ENCODE measurements at regions not wholly inside any gene's neighbourhood (a gene's known extent, or its start where the extent isn't known, plus 50 kb on each side); places are given as distances from the start of the nearest gene placed in this dataset.
"Not testable (repeated sequence)": the region's sequence is repeated elsewhere in the genome, so short reads cannot be mapped to it uniquely, and the experiment has no call there.

DNA sequence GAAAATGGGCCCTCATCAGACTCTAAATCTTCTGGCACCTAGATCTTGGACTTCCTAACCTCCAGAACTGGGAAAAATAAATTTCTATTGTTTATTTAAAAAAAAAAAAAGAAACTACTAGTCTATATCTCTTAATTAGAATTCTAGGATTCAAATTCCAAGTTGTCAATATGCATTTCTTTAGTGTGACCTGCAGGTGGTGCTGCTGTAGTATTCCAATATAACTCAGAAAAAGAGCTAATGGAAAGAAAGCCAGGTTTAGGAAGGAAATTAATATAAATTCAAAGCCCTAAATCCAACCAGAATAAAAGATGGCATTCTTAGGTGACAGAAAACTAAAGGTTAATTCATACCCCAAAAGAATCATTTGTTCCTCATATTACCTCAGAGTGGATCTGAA, 80.0 kb upstream of the NALF2 start:
- H3K9ac ChIP-seq (ENCODE audit: low read depth in 2 of 2, low read length in 2 of 2), result no peak overlapping the region
- DNase-seq, result no peak
- TF ChIP-seq, protein P1, sequence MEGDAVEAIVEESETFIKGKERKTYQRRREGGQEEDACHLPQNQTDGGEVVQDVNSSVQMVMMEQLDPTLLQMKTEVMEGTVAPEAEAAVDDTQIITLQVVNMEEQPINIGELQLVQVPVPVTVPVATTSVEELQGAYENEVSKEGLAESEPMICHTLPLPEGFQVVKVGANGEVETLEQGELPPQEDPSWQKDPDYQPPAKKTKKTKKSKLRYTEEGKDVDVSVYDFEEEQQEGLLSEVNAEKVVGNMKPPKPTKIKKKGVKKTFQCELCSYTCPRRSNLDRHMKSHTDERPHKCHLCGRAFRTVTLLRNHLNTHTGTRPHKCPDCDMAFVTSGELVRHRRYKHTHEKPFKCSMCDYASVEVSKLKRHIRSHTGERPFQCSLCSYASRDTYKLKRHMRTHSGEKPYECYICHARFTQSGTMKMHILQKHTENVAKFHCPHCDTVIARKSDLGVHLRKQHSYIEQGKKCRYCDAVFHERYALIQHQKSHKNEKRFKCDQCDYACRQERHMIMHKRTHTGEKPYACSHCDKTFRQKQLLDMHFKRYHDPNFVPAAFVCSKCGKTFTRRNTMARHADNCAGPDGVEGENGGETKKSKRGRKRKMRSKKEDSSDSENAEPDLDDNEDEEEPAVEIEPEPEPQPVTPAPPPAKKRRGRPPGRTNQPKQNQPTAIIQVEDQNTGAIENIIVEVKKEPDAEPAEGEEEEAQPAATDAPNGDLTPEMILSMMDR (IDR thresholded peaks at IDR 0.05), result no peak
- H3K27me3 ChIP-seq, result no peaks in the 10 kb centered on the region
- H3K27ac ChIP-seq, result no peak overlapping the region
- no peak overlapping the region for H3K4me3 ChIP-seq
- H3K36me3 ChIP-seq, result no peaks in the 10 kb centered on the region
- no peaks in the 10 kb centered on the region for H3K4me1 ChIP-seq
- H3K9me3 ChIP-seq, result no peaks in the 10 kb centered on the region
- intact Hi-C loops (cut with DNase I), result no loop called here

DNA sequence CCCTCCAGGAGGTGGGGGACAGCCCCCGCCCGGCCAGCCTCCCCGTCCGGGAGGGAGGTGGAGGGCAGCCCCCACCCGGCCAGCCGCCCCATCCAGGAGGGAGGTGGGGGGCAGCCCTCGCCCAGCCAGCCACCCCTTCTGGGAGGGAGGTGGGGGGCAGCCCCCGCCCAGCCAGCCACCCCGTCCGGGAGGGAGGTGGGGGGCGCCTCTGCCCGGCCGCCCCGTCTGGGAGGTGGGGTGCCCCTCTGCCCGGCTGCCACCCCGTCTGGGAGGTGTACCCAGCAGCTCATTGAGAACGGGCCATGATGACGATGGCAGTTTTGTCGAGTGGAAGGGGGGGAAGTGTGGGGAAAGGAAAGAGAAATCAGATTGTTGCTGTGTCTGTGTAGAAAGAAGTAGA, 81.9 kb upstream of the NALF2 start:
- H3K27me3 ChIP-seq; DNase-seq; H3K4me1 ChIP-seq; H3K9me3 ChIP-seq; H3K4me3 ChIP-seq; H3K27ac ChIP-seq; H3K9ac ChIP-seq (ENCODE audit: low read depth in 2 of 2, low read length in 2 of 2); H3K36me3 ChIP-seq; intact Hi-C loops (cut with DNase I): not testable (repeated sequence)

DNA sequence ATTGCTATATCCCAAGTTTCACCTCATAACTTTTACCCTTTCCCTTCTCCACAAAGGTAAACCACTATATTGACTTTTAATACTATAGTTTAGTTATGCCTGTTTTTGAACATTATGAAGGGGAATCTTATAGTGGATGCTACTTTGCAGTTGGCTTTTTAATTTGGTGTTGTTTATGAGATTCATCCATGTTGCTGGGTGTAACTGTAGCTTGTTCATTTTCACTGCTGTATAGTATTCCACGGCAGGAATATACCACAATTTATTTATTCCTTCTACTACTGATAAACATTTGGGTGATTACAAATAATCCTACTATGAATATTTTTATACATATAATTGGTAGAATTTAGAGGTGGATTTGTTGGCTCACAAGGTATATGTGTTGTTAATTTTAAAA, 88.4 kb upstream of the NALF2 start:
- H3K27me3 ChIP-seq, result no peaks in the 10 kb centered on the region
- H3K4me1 ChIP-seq, result no peaks in the 10 kb centered on the region
- H3K9me3 ChIP-seq, result no peaks in the 10 kb centered on the region
- intact Hi-C loops (cut with DNase I), result no loop called here
- H3K27ac ChIP-seq, result no peak overlapping the region
- no peak overlapping the region for H3K9ac ChIP-seq (ENCODE audit: low read depth in 2 of 2, low read length in 2 of 2)
- no peak overlapping the region for H3K4me3 ChIP-seq
- no peaks in the 10 kb centered on the region for H3K36me3 ChIP-seq
- no peak for DNase-seq
- TF ChIP-seq, protein P1 (IDR thresholded peaks at IDR 0.05), result no peak

DNA sequence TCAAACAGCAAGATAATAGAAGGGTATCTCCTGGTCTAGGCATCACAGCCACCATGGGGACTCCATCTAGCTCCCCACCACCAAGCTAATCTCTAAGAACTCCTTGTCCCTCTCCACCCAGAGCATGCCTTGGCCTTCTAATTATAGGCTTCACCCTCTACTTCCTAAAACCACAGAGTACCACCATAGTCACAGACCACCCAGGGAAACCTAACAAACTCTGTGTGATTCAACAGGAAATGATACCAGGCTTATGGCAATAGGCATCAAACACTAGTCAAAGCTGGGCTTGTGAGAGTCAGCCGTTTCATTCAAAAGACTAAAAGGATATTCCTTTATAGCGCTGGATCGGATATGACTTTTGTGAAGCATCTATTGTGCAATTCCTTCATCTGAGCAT, 91.5 kb upstream of the NALF2 start:
- H3K9ac ChIP-seq (ENCODE audit: low read depth in 2 of 2, low read length in 2 of 2), result no peak overlapping the region
- no peaks in the 10 kb centered on the region for H3K9me3 ChIP-seq
- no peaks in the 10 kb centered on the region for H3K36me3 ChIP-seq
- no peak overlapping the region for H3K27ac ChIP-seq
- H3K27me3 ChIP-seq, result no peaks in the 10 kb centered on the region
- intact Hi-C loops (cut with DNase I), result no loop called here
- TF ChIP-seq, protein P1 (IDR thresholded peaks at IDR 0.05), result no peak
- H3K4me1 ChIP-seq, result no peaks in the 10 kb centered on the region
- no peak overlapping the region for H3K4me3 ChIP-seq
- DNase-seq, result no peak

DNA sequence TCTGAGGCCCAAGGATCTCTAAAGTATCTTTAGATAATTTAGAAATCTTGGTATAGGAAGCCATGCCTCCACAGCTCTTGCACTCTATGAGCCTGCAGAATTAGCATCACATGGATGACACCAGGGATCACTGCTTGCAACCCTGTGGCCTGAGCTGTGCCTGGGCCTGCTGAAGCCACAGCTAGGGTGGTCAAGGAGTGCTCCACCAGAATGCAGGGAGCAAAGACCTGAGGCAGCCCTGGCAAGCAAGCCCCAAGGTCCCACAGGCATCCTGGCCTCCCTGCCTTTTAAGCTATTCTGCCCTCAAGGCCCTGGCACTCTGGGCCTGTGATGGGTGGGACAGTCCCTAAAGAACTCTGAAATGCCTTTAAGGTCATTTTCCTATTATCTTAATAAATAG, 105.2 kb upstream of the NALF2 start:
- Histone ChIP-seq H3K4me1 (no peaks in the 10 kb centered on the region), H3K9me3 (no peaks in the 10 kb centered on the region), H3K9ac (ENCODE audit: low read depth in 2 of 2, low read length in 2 of 2) (no peak overlapping the region), H3K27ac (no peak overlapping the region), H3K36me3 (no peaks in the 10 kb centered on the region), H3K4me3 (no peak overlapping the region), H3K27me3 (no peaks in the 10 kb centered on the region)
- intact Hi-C loops (cut with DNase I), result no loop called here
- TF ChIP-seq, protein P1 (IDR thresholded peaks at IDR 0.05), result no peak
- no peak for DNase-seq

DNA sequence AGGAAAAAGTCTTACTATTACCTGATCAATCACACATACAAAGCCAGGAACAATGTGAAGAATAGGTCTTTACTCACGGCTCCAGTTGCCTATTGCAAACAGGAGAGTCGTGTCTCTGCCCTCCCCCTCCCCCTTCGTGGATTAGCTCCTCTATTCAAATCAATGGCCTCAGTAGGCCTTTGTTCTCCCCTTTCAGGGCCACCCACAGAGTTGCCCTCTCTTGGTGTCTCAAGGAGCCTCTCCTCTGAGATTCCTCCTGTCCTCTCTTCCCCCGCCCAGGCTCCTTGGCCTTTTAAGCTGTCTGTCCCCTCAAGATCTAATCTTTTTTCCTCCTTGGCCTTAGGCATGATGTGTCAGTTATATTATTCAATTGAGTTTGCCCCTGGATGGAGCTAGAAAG, 107.2 kb upstream of the NALF2 start:
- no peak for DNase-seq
- TF ChIP-seq, protein P1 (IDR thresholded peaks at IDR 0.05), result no peak
- H3K9ac ChIP-seq (ENCODE audit: low read depth in 2 of 2, low read length in 2 of 2), result no peak overlapping the region
- no peaks in the 10 kb centered on the region for H3K36me3 ChIP-seq
- H3K27ac ChIP-seq, result no peak overlapping the region
- H3K4me1 ChIP-seq, result no peaks in the 10 kb centered on the region
- intact Hi-C loops (cut with DNase I), result no loop called here
- no peak overlapping the region for H3K4me3 ChIP-seq
- no peaks in the 10 kb centered on the region for H3K27me3 ChIP-seq
- no peaks in the 10 kb centered on the region for H3K9me3 ChIP-seq

All from colonic mucosa (tissue), 4 donors.